GM12865 (cell line): ENCODE measurements at regions not wholly inside any gene's neighbourhood (a gene's known extent, or its start where the extent isn't known, plus 50 kb on each side); places are given as distances from the start of the nearest gene placed in this dataset.
"Not testable (repeated sequence)": the region's sequence is repeated elsewhere in the genome, so short reads cannot be mapped to it uniquely, and the experiment has no call there.

ENCODE experiments used
- DNase-seq: peaks from one replicate; pipeline ENCODE4 v3.0.0; 2010; ENCODE audit warnings: low read depth
- H3K4me3 ChIP-seq: 2 replicates; pipeline ENCODE4 v1.5.1; 2011; ENCODE audit warnings: mild to moderate bottlenecking, low read depth, low read length, control low read depth
- TF ChIP-seq, protein P1 (sequence below): IDR thresholded peaks from 2 replicates; pipeline ENCODE4 v1.5.1; 2011; ENCODE audit warnings: low read length, control low read depth, low read depth, inconsistent platforms; ENCODE audit not compliant: insufficient read depth; ENCODE audit errors: missing control alignments

DNA sequence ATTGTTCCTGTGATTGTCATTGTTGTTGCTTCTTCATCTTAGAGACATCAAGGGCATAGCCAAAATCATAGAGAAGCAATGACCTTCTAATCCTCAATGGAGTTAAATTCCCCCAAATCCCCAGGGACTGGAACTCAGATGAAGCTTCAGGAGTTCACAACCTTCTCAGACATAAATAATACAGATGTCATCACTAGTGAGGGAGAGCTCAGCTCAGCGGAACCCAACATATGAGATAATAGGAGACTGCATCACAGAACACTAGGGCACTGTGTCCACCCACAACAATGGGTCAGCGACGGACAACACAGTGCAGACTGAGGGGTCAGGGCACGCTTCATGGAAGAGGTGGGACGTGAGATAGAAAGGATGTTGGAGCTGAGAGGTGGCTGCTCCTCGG, 1290.4 kb upstream of the TMEM132C start:
- no peak for DNase-seq
- TF ChIP-seq, protein P1, sequence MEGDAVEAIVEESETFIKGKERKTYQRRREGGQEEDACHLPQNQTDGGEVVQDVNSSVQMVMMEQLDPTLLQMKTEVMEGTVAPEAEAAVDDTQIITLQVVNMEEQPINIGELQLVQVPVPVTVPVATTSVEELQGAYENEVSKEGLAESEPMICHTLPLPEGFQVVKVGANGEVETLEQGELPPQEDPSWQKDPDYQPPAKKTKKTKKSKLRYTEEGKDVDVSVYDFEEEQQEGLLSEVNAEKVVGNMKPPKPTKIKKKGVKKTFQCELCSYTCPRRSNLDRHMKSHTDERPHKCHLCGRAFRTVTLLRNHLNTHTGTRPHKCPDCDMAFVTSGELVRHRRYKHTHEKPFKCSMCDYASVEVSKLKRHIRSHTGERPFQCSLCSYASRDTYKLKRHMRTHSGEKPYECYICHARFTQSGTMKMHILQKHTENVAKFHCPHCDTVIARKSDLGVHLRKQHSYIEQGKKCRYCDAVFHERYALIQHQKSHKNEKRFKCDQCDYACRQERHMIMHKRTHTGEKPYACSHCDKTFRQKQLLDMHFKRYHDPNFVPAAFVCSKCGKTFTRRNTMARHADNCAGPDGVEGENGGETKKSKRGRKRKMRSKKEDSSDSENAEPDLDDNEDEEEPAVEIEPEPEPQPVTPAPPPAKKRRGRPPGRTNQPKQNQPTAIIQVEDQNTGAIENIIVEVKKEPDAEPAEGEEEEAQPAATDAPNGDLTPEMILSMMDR = no peak
- no peak overlapping the region for H3K4me3 ChIP-seq

DNA sequence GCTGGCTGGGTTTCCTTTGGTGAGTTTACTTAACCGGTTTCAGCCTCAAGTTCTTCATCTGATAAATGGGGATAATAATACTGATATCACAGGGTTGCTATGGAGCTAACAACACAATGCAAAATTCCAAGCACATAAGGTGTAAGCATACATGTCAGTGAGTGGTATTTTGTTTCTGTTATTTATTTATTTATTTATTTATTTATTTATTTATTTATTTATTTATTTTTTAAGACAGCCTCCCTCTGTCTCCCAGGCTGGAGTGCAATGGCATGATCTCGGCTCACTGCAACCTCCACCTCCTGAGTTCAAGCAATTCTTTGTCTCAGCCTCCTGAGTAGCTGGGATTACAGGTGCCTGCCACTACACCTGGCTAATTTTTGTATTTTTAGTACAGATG, 1287.4 kb upstream of the TMEM132C start:
- not testable (repeated sequence) for DNase-seq, H3K4me3 ChIP-seq

DNA sequence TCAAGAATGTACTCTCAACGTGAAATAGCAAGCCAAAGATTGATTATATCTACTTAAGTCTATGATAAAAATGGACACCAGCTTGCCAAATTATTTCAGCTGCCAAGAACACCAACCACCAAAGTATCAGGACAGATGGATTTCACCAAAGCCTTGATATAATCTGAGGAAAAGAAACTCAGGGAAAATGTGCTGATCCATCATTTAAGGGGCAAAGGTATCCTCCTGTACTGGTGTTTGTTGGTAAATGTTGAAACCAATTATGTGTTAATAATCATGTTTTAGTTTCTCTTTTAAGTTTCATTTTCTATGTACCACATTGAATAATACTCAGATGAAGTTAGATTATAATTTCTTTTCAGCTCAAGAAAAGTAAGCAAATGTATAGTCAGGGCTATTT, 1284.3 kb upstream of the TMEM132C start:
- no peak overlapping the region for H3K4me3 ChIP-seq
- no peak for DNase-seq
- TF ChIP-seq, protein P1 = no peak

DNA sequence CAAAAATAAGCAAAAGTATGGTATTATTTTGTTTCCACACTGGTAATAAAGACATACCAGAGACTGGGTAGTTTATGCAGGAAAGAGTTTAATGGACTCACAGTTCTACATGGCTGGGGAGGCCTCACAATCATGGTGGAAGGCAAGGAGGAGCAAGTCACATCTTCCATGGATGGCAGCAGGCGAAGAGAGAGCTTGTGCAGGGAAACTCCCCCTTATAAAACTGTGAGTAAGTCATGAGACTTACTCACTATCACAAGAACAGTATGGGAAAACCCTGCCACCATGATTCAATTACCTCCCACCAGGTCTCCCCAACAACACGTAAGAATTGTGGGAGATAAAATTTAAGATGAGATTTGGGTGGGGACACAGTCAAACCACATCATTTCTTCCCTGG, 1283.2 kb upstream of the TMEM132C start:
- DNase-seq, H3K4me3 ChIP-seq: not testable (repeated sequence)

DNA sequence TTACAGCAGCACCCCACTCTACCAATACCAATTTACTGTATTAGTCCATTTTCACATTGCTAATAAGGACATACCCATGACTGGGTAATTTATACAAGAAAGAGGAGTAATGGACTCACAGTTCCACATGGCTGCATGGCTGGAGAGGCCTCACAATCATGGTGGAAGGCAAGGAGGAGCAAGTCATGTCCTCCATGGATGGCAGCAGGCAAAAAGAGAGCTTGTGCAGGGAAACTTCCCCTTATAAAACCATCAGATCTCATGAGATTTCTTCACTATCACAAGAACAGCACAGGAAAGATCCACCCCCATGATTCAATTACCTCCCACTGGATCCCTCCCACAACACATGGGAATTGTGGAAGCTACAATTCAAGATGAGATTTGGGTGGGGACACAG, 1281.3 kb upstream of the TMEM132C start:
- not testable (repeated sequence) for H3K4me3 ChIP-seq, DNase-seq

DNA sequence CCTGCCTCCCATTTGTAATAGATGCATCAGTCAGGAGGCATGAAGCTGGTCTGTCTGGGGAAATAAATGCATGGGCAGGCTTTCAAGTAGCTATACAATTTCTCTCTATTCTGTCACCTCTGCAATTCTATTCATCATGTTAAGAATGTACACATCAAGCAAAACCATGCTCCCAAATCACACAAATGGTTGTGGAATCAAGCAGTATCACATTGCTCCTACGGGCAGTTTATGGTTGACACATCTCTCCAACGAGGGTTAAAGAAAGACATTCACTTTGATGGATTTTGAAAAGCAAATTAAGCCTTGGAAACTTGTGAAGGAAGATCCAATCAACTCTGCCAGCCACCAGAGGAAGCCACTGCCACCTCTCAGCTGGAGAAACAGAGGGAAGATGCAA, 1277.4 kb upstream of the TMEM132C start:
- DNase-seq = no peak
- TF ChIP-seq, protein P1 = no peak
- no peak overlapping the region for H3K4me3 ChIP-seq

DNA sequence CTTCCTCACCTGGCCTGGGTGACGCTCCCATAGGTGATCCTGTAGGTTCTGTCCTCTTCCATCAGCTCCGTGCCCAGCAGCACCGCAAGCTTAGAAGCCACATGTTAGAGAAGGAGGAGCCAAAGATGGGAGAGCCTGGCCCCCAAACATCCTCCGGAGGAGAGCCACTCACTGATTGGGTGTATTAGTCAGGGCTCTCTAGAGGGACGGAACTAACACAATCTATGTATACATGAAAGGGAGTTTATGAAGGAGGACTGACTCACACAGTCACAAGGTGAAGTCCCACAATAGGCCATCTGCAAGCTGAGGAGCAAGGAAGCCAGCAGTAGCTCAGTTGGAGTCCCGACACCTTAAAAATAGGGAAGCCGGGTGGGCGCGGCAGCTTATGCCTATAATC, 1273.1 kb upstream of the TMEM132C start:
- TF ChIP-seq, protein P1 = no peak
- no peak overlapping the region for H3K4me3 ChIP-seq
- no peak for DNase-seq

DNA sequence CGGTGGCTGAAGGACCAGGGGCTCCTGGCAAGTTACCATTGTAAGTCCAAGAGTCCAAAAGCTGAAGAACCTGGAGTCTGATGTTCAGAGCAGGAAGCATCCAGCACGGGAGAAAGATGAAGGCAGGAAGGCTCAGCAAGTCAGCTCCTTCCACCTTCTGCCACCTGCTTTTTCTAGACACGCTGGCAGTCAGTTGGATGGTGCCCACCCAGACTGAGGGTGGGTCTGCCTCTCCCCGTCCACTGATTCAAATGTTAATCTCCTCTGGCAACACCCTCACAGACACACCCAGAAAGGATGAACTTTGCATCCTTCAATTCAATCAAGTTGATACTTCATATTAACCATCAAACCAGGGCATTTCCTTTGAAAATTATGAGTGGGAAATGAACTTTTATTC, 1272.4 kb upstream of the TMEM132C start:
- DNase-seq = no peak
- no peak overlapping the region for H3K4me3 ChIP-seq
- TF ChIP-seq, protein P1 = no peak

DNA sequence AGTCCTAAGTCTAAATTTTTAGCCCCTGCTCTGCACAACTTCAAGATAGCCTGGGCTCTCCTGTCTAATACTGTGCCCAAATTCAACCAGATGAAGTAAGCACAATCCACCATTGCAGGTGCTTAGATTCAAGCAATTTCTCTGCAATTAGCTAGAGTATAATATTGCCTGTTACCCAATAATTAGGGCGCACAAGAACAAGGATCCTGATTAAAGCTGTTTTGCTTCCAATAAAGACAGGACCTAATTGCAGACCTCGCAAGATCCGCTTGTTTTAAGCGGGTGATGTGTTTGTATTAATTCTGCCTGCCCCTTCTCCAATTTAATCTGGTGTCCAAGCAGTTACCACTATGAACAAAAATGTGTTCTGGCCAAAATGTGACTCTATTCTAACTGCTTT, 1268.9 kb upstream of the TMEM132C start:
- DNase-seq = no peak
- TF ChIP-seq, protein P1 = no peak
- no peak overlapping the region for H3K4me3 ChIP-seq
